HepG2 (cell line): ENCODE measurements at regions not wholly inside any gene's neighbourhood (a gene's known extent, or its start where the extent isn't known, plus 50 kb on each side); places are given as distances from the start of the nearest gene placed in this dataset.

ENCODE experiments used
- ATAC-seq: fragments of 200-7000 bp; cut with Tn5 transposase; 3 replicates; pipeline ENCODE4 v1.9.1; 2020; ENCODE audit warnings: mild to moderate bottlenecking, moderate library complexity
- BruUV-seq: library from RNA; stranded (reverse); fragments of 400-500 nt; replicated peaks from 2 replicates; lab custom pipeline; 2021; lab: Mats Ljungman, UMichigan
- CTCF ChIA-PET: fragments of 300-600 bp; formaldehyde crosslinking; extraction: SDS; loops from one replicate; lab custom pipeline; 2021; ENCODE audit warnings: low total read pairs, inconsistent platforms, low intra/inter-chr PET ratio; lab: Yijun Ruan, JAX
- POLR2A ChIA-PET: fragments of 350-600 bp; sonication (Branson Sonifier 250); formaldehyde crosslinking; loops from one replicate; lab custom pipeline; 2020; ENCODE audit warnings: antibody characterized with exemption, inconsistent platforms; lab: Yijun Ruan, JAX
- DNase-seq: peaks from one replicate; pipeline ENCODE4 v3.0.0-alpha.2; 2015; ENCODE audit warnings: low spot score
- FAIRE-seq: peaks from 3 replicates; lab custom pipeline; 2011; peaks lifted over from hg19 to GRCh38; lab: Jason Lieb, UNC
- H2AFZ ChIP-seq: one replicate; pipeline ENCODE4 v1.6.1; 2011; ENCODE audit warnings: low read length, inconsistent platforms
- H3K27ac ChIP-seq: fragments of 300-600 bp; 3 replicates; pipeline ENCODE4 v1.8.0; 2011; ENCODE audit warnings: mixed run types, mild to moderate bottlenecking, mixed read lengths, low read length, inconsistent platforms; ENCODE audit not compliant: insufficient read depth; ENCODE audit errors: extremely low read length
- H3K27me3 ChIP-seq, 2 experiments: fragments of 200-600 bp in 1 of 2; 2 replicates in 1 of 2; 3 replicates in 1 of 2; pipeline versions ENCODE4 v1.6.0 to v1.8.0; 2011; ENCODE audit warnings: low read length in 2 of 2, mild to moderate bottlenecking in 2 of 2, moderate library complexity in 2 of 2, inconsistent platforms in 1 of 2; ENCODE audit not compliant: insufficient read depth in 2 of 2, control insufficient read depth in 1 of 2
- H3K36me3 ChIP-seq, 2 experiments: fragments of 200-600 bp in 1 of 2; replicated peaks in 1 of 2; 2 replicates in 1 of 2; 3 replicates in 1 of 2; pipeline versions ENCODE4 v1.5.1 to v1.8.0; 2011; ENCODE audit warnings: low read length in 2 of 2, inconsistent platforms in 1 of 2; ENCODE audit not compliant: insufficient read depth in 2 of 2, control insufficient read depth in 1 of 2
- H3K4me1 ChIP-seq: 2 replicates; pipeline ENCODE4 v1.5.1; 2012; ENCODE audit warnings: low read length, inconsistent platforms; ENCODE audit not compliant: insufficient read depth
- H3K4me2 ChIP-seq: 2 replicates; pipeline ENCODE4 v1.6.0; 2011; ENCODE audit warnings: low read depth, low read length, inconsistent platforms
- H3K4me3 ChIP-seq, 3 experiments: fragments of 200-600 bp in 1 of 3; sonication (generic), shearing (Covaris generic) in 1 of 3; replicated peaks in 1 of 3; 2 replicates each; pipeline ENCODE4 v1.5.1; 2011 to 2016; ENCODE audit warnings: low read length in 3 of 3, inconsistent platforms in 2 of 3, low read depth in 2 of 3, mild to moderate bottlenecking in 2 of 3, control low read depth in 1 of 3, mixed read lengths in 1 of 3; ENCODE audit not compliant: insufficient read depth in 1 of 3
- H3K79me2 ChIP-seq: one replicate; pipeline ENCODE4 v1.6.1; 2011; ENCODE audit warnings: low read length, inconsistent platforms; ENCODE audit not compliant: insufficient read depth
- H3K9ac ChIP-seq: 2 replicates; pipeline ENCODE4 v1.6.0; 2011; ENCODE audit warnings: mild to moderate bottlenecking, low read depth, low read length, inconsistent platforms; ENCODE audit not compliant: insufficient read depth
- H3K9me3 ChIP-seq: 2 replicates; pipeline ENCODE4 v1.5.1; 2012; ENCODE audit warnings: mild to moderate bottlenecking, low read length
- H4K20me1 ChIP-seq: 2 replicates; pipeline ENCODE4 v1.6.0; 2011; ENCODE audit warnings: inconsistent platforms, mild to moderate bottlenecking, low read length, moderate library complexity; ENCODE audit not compliant: insufficient read depth
- CEBPB ChIP-seq: IDR thresholded peaks from 2 replicates; pipeline ENCODE4 v1.6.1; 2011; ENCODE audit warnings: low read depth, low read length, improper control_type of control experiment, borderline replicate concordance
- ETS1 ChIP-seq: sonication (generic); formaldehyde crosslinking; IDR thresholded peaks from 2 replicates; pipeline ENCODE4 v1.4.0; 2020; ENCODE audit warnings: missing genetic modification reagents
- ZNF17 ChIP-seq: sonication (generic); formaldehyde crosslinking; IDR thresholded peaks from 2 replicates; pipeline ENCODE4 v1.5.0; 2020; ENCODE audit warnings: mild to moderate bottlenecking, missing genetic modification reagents
- ZNF549 ChIP-seq: sonication (generic); formaldehyde crosslinking; IDR thresholded peaks from 2 replicates; pipeline ENCODE4 v1.5.0; 2020; ENCODE audit warnings: missing genetic modification reagents
- ZNF567 ChIP-seq: sonication (generic); formaldehyde crosslinking; IDR thresholded peaks from 2 replicates; pipeline ENCODE4 v1.8.1; 2023; ENCODE audit warnings: mild to moderate bottlenecking, missing genetic modification reagents, borderline replicate concordance
- ZNF644 ChIP-seq: IDR thresholded peaks from 2 replicates; pipeline ENCODE4 v1.6.1; 2016; ENCODE audit warnings: low read depth
- WGBS: methylation state at CpG from one replicate; pipeline ENCODE4 v1.1.6; 2017; ENCODE audit warnings: low lambda C conversion rate; 5-methylcytosine and 5-hydroxymethylcytosine counted together
- in situ Hi-C: cut with HindIII; loops from 2 replicates; pipeline ENCODE4 v1.10.0; 2017; ENCODE audit warnings: low pct_unique_long_range_greater_than_20kb; ENCODE audit not compliant: extremely low pct_ligation_motif_present
- intact Hi-C: fragments of 100-400 bp; cut with micrococcal nuclease; formaldehyde crosslinking; loops from one replicate; pipeline ENCODE4 v1.10.0; 2022; ENCODE audit not compliant: unreplicated experiment
- TF ChIP-seq, protein P1 (sequence below): IDR thresholded peaks from 2 replicates; pipeline ENCODE4 v1.6.1; 2012; ENCODE audit warnings: low read depth, low read length, improper control_type of control experiment
- TF ChIP-seq, protein P2 (sequence below): sonication (generic); formaldehyde crosslinking; IDR thresholded peaks from 2 replicates; pipeline ENCODE4 v1.5.1; 2020; ENCODE audit warnings: mild to moderate bottlenecking, missing genetic modification reagents, moderate library complexity
- TF ChIP-seq, protein P3 (sequence below): sonication (generic); formaldehyde crosslinking; IDR thresholded peaks from 2 replicates; pipeline ENCODE4 v1.4.0; 2020; ENCODE audit warnings: missing genetic modification reagents

DNA sequence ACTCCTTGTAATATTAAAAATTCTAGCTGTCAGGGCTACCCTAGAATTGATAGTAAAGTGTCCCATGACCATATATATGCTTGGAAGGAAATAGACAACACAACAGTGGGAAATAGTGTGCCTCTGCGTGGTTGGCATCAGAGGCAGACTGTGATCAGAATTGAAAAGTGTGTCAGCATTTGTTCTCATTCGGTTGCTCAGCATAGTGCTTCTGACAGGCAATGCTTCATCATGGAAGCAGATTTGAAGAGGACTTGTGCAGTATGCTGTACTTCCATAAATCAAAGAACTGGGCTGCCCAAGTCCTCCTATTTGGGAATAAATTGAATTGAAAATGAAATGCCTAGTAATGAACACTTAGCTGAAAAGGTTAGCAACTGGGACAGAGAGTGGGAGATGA, 435.7 kb downstream of the DIPK2A start:
- DNase-seq (no peak), FAIRE-seq (no peak), ATAC-seq (no peak)
- WGBS: 9% methylated on average over 2 of the region's 2 CpGs
- Histone ChIP-seq H3K27ac (no peak overlapping the region), H3K4me1 (no peaks in the 10 kb centered on the region), H3K4me3 (no peak overlapping the region), H3K9ac (no peak overlapping the region), H4K20me1 (no peaks in the 10 kb centered on the region), H3K36me3 (no peaks in the 10 kb centered on the region), H3K4me2 (no peak overlapping the region), H3K79me2 (no peaks in the 10 kb centered on the region), H3K9me3 (peaks cover 17% of the 10 kb centered on the region; the same call in 1 of the 2 replicates), H3K27me3 (no peaks in the 10 kb centered on the region), H2AFZ (no peak overlapping the region)
- intact Hi-C loops (no loop called here), in situ Hi-C loops (no loop called here)
- ChIA-PET CTCF (no interaction called here), POLR2A (no interaction called here)
- TF ChIP-seq ZNF644 (CRISPR knock-in tag) (no peak), ZNF549 (CRISPR knock-in tag) (no peak), ETS1 (CRISPR knock-in tag) (no peak), ZNF17 (CRISPR knock-in tag) (no peak), ZNF567 (no peak), CEBPB (no peak)
- TF ChIP-seq, protein P1, sequence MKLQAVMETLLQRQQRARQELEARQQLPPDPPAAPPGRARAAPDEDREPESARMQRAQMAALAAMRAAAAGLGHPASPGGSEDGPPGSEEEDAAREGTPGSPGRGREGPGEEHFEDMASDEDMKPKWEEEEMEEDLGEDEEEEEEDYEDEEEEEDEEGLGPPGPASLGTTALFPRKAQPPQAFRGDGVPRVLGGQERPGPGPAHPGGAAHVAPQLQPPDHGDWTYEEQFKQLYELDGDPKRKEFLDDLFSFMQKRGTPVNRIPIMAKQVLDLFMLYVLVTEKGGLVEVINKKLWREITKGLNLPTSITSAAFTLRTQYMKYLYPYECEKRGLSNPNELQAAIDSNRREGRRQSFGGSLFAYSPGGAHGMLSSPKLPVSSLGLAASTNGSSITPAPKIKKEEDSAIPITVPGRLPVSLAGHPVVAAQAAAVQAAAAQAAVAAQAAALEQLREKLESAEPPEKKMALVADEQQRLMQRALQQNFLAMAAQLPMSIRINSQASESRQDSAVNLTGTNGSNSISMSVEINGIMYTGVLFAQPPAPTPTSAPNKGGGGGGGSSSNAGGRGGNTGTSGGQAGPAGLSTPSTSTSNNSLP: no peak
- TF ChIP-seq, protein P2, sequence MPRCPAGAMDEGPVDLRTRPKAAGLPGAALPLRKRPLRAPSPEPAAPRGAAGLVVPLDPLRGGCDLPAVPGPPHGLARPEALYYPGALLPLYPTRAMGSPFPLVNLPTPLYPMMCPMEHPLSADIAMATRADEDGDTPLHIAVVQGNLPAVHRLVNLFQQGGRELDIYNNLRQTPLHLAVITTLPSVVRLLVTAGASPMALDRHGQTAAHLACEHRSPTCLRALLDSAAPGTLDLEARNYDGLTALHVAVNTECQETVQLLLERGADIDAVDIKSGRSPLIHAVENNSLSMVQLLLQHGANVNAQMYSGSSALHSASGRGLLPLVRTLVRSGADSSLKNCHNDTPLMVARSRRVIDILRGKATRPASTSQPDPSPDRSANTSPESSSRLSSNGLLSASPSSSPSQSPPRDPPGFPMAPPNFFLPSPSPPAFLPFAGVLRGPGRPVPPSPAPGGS: no peak
- TF ChIP-seq, protein P3, sequence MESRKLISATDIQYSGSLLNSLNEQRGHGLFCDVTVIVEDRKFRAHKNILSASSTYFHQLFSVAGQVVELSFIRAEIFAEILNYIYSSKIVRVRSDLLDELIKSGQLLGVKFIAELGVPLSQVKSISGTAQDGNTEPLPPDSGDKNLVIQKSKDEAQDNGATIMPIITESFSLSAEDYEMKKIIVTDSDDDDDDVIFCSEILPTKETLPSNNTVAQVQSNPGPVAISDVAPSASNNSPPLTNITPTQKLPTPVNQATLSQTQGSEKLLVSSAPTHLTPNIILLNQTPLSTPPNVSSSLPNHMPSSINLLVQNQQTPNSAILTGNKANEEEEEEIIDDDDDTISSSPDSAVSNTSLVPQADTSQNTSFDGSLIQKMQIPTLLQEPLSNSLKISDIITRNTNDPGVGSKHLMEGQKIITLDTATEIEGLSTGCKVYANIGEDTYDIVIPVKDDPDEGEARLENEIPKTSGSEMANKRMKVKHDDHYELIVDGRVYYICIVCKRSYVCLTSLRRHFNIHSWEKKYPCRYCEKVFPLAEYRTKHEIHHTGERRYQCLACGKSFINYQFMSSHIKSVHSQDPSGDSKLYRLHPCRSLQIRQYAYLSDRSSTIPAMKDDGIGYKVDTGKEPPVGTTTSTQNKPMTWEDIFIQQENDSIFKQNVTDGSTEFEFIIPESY (CRISPR knock-in tag): no peak
- no TSS peak for BruUV-seq
